KMS-11 (cell line): ENCODE measurements at regions not wholly inside any gene's neighbourhood (a gene's known extent, or its start where the extent isn't known, plus 50 kb on each side); places are given as distances from the start of the nearest gene placed in this dataset.

Experiments used
- H2AFZ ChIP-seq: fragments of 200-600 bp; sonication (generic); 2 replicates; pipeline ENCODE4 v1.6.1; 2016; ENCODE audit warnings: antibody characterized with exemption, mixed run types, low read depth
- H3K27ac ChIP-seq: fragments of 200-600 bp; sonication (generic); 2 replicates; pipeline ENCODE4 v1.6.1; 2016; ENCODE audit warnings: mild to moderate bottlenecking, mixed run types
- H3K27me3 ChIP-seq: fragments of 200-600 bp; sonication (generic); 2 replicates; pipeline ENCODE4 v1.6.1; 2017; ENCODE audit warnings: mild to moderate bottlenecking, low read depth, mixed run types, moderate library complexity; ENCODE audit not compliant: insufficient read depth
- H3K36me3 ChIP-seq: fragments of 200-600 bp; sonication (generic); 2 replicates; pipeline ENCODE4 v1.6.1; 2017; ENCODE audit warnings: mild to moderate bottlenecking, mixed run types; ENCODE audit not compliant: insufficient read depth
- H3K4me1 ChIP-seq: fragments of 200-600 bp; sonication (generic); 2 replicates; pipeline ENCODE4 v1.6.1; 2016; ENCODE audit warnings: mild to moderate bottlenecking, low read depth, mixed run types; ENCODE audit not compliant: poor library complexity, severe bottlenecking
- H3K4me2 ChIP-seq: fragments of 200-600 bp; sonication (generic); 2 replicates; pipeline ENCODE4 v1.7.0; 2016; ENCODE audit warnings: mild to moderate bottlenecking, mixed run types
- H3K4me3 ChIP-seq: fragments of 200-600 bp; sonication (generic); IDR thresholded peaks from 2 replicates; pipeline ENCODE4 v1.6.1; 2017; ENCODE audit warnings: low read depth, low read length, mixed read lengths; ENCODE audit not compliant: insufficient read depth
- H3K79me2 ChIP-seq: fragments of 200-600 bp; sonication (generic); 2 replicates; pipeline ENCODE4 v1.6.1; 2016; ENCODE audit warnings: low read depth, mixed run types; ENCODE audit not compliant: insufficient read depth
- H3K9ac ChIP-seq: fragments of 200-600 bp; sonication (generic); 2 replicates; pipeline ENCODE4 v1.6.1; 2016; ENCODE audit warnings: mild to moderate bottlenecking, mixed run types
- H4K20me1 ChIP-seq: fragments of 200-600 bp; sonication (generic); 2 replicates; pipeline ENCODE4 v1.6.1; 2016; ENCODE audit warnings: mild to moderate bottlenecking, mixed run types; ENCODE audit not compliant: insufficient read depth
- TF ChIP-seq, protein P1 (sequence below): fragments of 200-600 bp; sonication (generic); conservative IDR thresholded peaks from 2 replicates; pipeline ENCODE4 v1.6.1; 2017; ENCODE audit warnings: low read depth, mild to moderate bottlenecking, antibody characterized with exemption, low read length, moderate library complexity, mixed read lengths

DNA sequence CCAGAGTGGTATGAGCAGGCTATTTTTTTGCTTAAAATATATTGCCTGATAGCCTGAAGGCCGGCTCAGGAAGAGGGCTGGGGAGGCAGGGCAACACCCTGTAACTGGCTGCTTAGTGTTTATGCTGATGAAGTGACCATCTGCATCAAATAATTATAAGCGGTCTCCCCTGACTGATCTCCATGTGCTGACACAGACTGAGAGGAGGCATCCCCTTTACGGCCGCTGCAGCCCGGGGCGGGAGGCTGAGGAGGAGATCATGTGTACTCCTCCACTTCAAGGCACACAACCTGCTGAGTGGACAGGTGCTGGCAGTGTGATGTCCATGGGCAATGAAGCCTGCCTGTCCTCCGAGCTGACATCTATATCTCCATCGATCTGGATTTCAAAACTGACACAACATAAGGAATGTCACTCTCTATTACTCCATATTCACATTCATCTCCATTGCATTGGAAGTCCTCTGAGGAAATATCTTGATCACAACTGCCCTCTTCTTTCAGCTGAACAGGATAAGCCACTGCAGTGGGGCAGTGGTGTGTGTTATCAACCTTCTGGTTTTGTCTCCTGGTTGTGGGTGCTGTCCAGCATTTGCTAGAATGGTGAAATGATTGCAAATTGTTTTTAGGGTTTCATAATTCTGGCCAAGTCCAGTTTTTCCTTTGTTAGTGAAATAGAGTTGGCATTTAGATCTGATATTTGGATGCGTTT lies 143.5 kb downstream of the AQP4 start:
- Histone ChIP-seq H3K27me3 (no peaks in the 10 kb centered on the region), H3K4me1 (no peaks in the 10 kb centered on the region), H2AFZ (no peak overlapping the region), H3K36me3 (no peaks in the 10 kb centered on the region), H3K4me2 (no peak overlapping the region), H4K20me1 (no peaks in the 10 kb centered on the region), H3K9ac (no peak overlapping the region), H3K79me2 (no peaks in the 10 kb centered on the region), H3K27ac (no peak overlapping the region), H3K4me3 (no peak overlapping the region)
- TF ChIP-seq, protein P1, sequence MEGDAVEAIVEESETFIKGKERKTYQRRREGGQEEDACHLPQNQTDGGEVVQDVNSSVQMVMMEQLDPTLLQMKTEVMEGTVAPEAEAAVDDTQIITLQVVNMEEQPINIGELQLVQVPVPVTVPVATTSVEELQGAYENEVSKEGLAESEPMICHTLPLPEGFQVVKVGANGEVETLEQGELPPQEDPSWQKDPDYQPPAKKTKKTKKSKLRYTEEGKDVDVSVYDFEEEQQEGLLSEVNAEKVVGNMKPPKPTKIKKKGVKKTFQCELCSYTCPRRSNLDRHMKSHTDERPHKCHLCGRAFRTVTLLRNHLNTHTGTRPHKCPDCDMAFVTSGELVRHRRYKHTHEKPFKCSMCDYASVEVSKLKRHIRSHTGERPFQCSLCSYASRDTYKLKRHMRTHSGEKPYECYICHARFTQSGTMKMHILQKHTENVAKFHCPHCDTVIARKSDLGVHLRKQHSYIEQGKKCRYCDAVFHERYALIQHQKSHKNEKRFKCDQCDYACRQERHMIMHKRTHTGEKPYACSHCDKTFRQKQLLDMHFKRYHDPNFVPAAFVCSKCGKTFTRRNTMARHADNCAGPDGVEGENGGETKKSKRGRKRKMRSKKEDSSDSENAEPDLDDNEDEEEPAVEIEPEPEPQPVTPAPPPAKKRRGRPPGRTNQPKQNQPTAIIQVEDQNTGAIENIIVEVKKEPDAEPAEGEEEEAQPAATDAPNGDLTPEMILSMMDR = no peak

DNA sequence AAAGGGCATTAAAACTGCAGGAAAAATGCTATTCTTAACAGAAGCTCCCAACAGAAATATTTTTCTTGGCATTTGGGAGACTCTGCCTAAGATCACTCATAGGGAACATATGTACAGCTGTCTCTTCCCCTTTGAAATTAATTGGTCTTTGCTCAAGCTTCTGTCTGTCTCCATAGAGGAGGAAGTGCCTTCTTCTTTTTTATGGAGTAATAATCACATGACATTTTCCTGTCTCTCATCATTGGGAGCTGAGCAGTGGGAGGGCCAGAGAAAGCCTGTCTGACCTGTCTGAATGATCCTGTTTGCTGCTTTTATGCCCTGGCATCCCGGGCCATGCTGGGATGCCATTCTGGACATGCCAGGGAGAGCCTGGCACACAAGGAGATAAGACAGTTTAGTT lies 145.6 kb downstream of the AQP4 start:
- Histone ChIP-seq H3K4me3 (no peak overlapping the region), H2AFZ (no peak overlapping the region), H3K9ac (no peak overlapping the region), H4K20me1 (no peaks in the 10 kb centered on the region), H3K4me1 (no peaks in the 10 kb centered on the region), H3K36me3 (no peaks in the 10 kb centered on the region), H3K27ac (no peak overlapping the region), H3K27me3 (no peaks in the 10 kb centered on the region), H3K4me2 (no peak overlapping the region), H3K79me2 (no peaks in the 10 kb centered on the region)
- TF ChIP-seq, protein P1 = no peak

DNA sequence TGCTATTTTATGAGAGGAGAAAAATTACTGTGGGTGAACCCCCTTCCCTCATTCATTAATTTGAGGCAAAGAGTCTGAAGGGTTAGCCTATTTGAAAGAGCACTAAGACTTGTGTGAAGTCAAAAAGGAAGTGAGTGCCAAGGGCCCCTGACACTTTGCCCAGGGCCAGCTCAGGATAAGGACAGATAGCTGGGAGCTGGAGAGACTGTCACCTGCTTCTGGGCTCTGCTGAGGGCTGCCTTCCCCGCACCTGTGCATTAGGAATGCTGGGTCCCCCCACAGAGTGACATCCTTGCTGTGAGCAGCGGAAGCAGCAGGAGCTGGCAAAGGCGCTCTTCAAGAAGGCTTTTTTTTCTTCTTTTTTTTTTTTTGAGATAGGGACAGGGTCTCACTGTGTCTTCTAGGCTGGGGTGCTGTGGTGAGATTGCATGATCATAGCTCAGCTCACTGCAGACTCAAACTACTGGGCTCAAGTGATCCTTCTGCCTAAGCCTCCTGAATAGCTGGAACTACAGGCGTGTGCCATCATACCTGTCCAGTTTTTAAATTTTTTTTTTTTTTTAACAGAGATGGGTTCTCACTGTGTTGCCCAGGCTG lies 148.3 kb downstream of the AQP4 start:
- TF ChIP-seq, protein P1 = no peak
- Histone ChIP-seq H3K4me1 (no peaks in the 10 kb centered on the region), H3K4me2 (no peak overlapping the region), H3K36me3 (no peaks in the 10 kb centered on the region), H4K20me1 (no peaks in the 10 kb centered on the region), H3K4me3 (no peak overlapping the region), H3K27ac (no peak overlapping the region), H3K79me2 (no peaks in the 10 kb centered on the region), H3K27me3 (peaks cover 2% of the 10 kb centered on the region; the same call in 1 of the 2 replicates), H2AFZ (no peak overlapping the region), H3K9ac (no peak overlapping the region)

DNA sequence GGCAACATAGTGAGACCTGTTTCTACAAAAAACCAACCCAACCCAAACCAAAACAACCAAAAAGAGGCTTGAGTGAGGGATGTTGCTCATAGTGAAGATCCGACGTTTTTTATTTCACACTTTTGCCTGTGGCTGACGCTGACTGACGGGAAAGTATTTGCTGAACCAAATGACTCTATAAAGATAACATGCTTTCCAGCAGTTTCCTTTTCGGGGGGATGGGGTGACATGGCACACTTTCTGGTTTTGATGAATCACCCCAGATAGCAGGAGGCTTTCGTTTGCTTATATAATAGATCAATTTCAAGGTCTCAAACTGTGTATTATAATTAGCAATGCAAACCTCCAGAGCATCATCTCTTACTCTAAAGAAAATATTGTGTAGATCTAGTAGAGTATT lies 150.8 kb downstream of the AQP4 start:
- Histone ChIP-seq H3K27me3 (peaks cover 11% of the 10 kb centered on the region; the same call in 1 of the 2 replicates), H3K36me3 (no peaks in the 10 kb centered on the region), H3K4me1 (peaks cover 18% of the 10 kb centered on the region), H2AFZ (no peak overlapping the region), H3K4me2 (no peak overlapping the region), H3K9ac (no peak overlapping the region), H4K20me1 (no peaks in the 10 kb centered on the region), H3K27ac (no peak overlapping the region), H3K79me2 (no peaks in the 10 kb centered on the region), H3K4me3 (no peak overlapping the region)
- TF ChIP-seq, protein P1 = no peak
